GM23248 (cell line): ENCODE measurements at regions not wholly inside any gene's neighbourhood (a gene's known extent, or its start where the extent isn't known, plus 50 kb on each side); places are given as distances from the start of the nearest gene placed in this dataset.

Experiments
- DNase-seq: peaks from one replicate; pipeline ENCODE4 v3.0.0-alpha.2; 2015
- H2AFZ ChIP-seq: fragments of 200-600 bp; sonication (generic); 2 replicates; pipeline ENCODE4 v1.6.1; 2016; ENCODE audit warnings: antibody characterized with exemption
- H3F3A ChIP-seq: fragments of 200-600 bp; sonication (generic); 2 replicates; pipeline ENCODE4 v1.6.1; 2016; ENCODE audit warnings: mild to moderate bottlenecking, antibody characterized with exemption, mixed run types; ENCODE audit not compliant: insufficient read depth
- H3K27ac ChIP-seq: fragments of 200-600 bp; sonication (generic); 2 replicates; pipeline ENCODE4 v1.5.1; 2016; ENCODE audit warnings: mild to moderate bottlenecking
- H3K27me3 ChIP-seq: fragments of 200-600 bp; sonication (generic); replicated peaks from 2 replicates; pipeline ENCODE4 v1.6.1; 2016; ENCODE audit warnings: mild to moderate bottlenecking; ENCODE audit not compliant: insufficient read depth
- H3K36me3 ChIP-seq: fragments of 200-600 bp; sonication (generic); 2 replicates; pipeline ENCODE4 v1.6.1; 2016; ENCODE audit warnings: low read depth, mild to moderate bottlenecking
- H3K4me1 ChIP-seq: fragments of 200-600 bp; sonication (generic); 2 replicates; pipeline ENCODE4 v1.6.1; 2016; ENCODE audit warnings: mild to moderate bottlenecking; ENCODE audit not compliant: insufficient read depth
- H3K4me2 ChIP-seq: fragments of 200-600 bp; sonication (generic); one replicate; pipeline ENCODE4 v1.6.1; 2016; ENCODE audit warnings: mild to moderate bottlenecking; ENCODE audit not compliant: unreplicated experiment
- H3K4me3 ChIP-seq: fragments of 200-600 bp; sonication (generic); 2 replicates; pipeline ENCODE4 v1.5.1; 2016; ENCODE audit warnings: mild to moderate bottlenecking
- H3K79me2 ChIP-seq: fragments of 200-600 bp; sonication (generic); 2 replicates; pipeline ENCODE4 v1.6.1; 2016; ENCODE audit warnings: mild to moderate bottlenecking; ENCODE audit not compliant: insufficient read depth
- H3K9ac ChIP-seq: fragments of 200-600 bp; sonication (generic); 2 replicates; pipeline ENCODE4 v1.6.1; 2016; ENCODE audit warnings: mild to moderate bottlenecking
- H3K9me2 ChIP-seq: fragments of 200-600 bp; sonication (generic); 2 replicates; pipeline ENCODE4 v1.6.1; 2016; ENCODE audit warnings: mixed run types, mild to moderate bottlenecking, moderate library complexity; ENCODE audit not compliant: insufficient read depth
- H3K9me3 ChIP-seq: fragments of 200-600 bp; sonication (generic); one replicate; pipeline ENCODE4 v1.6.1; 2017; ENCODE audit warnings: low read depth
- H4K20me1 ChIP-seq: fragments of 200-600 bp; sonication (generic); 2 replicates; pipeline ENCODE4 v1.6.0; 2016; ENCODE audit not compliant: insufficient read depth
- EZH2 ChIP-seq: fragments of 200-600 bp; sonication (generic); IDR thresholded peaks from 2 replicates; pipeline ENCODE4 v1.6.1; 2018; ENCODE audit warnings: antibody characterized with exemption, mild to moderate bottlenecking; ENCODE audit not compliant: insufficient read depth, poor library complexity, severe bottlenecking
- EZH2phosphoT487 ChIP-seq: fragments of 200-600 bp; sonication (generic); IDR thresholded peaks from 2 replicates; pipeline ENCODE4 v1.6.1; 2018; ENCODE audit warnings: antibody characterized with exemption, moderate library complexity, mild to moderate bottlenecking, low read depth; ENCODE audit not compliant: insufficient read depth
- WGBS, 2 experiments: methylation state at CpG; one replicate each; pipeline ENCODE4 v1.1.6; 2015 to 2017; ENCODE audit warnings: low lambda C conversion rate in 2 of 2, low coverage in 1 of 2; ENCODE audit errors: missing lambda C conversion rate in 2 of 2; 5-methylcytosine and 5-hydroxymethylcytosine counted together
- in situ Hi-C: fragments of 300-500 bp; cut with MboI; formaldehyde crosslinking; loops from 2 replicates; pipeline ENCODE4 v1.15.0; 2020

DNA sequence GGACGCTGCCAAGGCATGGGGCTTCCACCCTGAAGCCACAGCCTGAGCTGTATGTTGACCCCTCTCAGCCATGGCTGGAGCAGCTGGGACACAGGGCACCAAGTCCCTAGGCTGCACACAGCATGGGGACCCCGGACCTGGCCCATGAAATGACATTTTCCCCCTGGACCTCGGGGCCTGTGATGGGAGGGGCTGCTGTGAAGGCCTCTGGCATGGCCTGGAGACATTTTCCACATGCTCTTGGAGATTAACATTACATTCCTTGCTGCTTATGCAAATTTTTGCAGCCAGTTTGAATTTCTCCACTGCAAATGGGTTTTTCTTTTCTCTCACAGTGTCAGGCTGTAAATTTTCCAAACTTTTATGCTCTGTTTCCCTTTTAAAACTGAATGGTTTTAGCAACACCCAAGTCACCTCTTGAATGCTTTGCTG, 463.6 kb downstream of the ZWINT start:
- no peak for DNase-seq
- Histone ChIP-seq H3K4me3 (no peak overlapping the region), H3K4me2 (no peak overlapping the region), H3K27ac (no peak overlapping the region), H3K4me1 (no peaks in the 10 kb centered on the region), H3K36me3 (no peaks in the 10 kb centered on the region), H3K9me3 (no peaks in the 10 kb centered on the region), H3K27me3 (no peaks in the 10 kb centered on the region), H3K79me2 (no peaks in the 10 kb centered on the region), H3K9me2 (no peaks in the 10 kb centered on the region), H2AFZ (no peak overlapping the region), H4K20me1 (no peaks in the 10 kb centered on the region), H3F3A (no peaks in the 10 kb centered on the region), H3K9ac (no peak overlapping the region)
- TF ChIP-seq EZH2 (no peak), EZH2phosphoT487 (no peak)
- 7 to 17% methylated on average over 3 of the region's 3 CpGs for WGBS, 2 experiments
- in situ Hi-C loops: no loop called here

DNA sequence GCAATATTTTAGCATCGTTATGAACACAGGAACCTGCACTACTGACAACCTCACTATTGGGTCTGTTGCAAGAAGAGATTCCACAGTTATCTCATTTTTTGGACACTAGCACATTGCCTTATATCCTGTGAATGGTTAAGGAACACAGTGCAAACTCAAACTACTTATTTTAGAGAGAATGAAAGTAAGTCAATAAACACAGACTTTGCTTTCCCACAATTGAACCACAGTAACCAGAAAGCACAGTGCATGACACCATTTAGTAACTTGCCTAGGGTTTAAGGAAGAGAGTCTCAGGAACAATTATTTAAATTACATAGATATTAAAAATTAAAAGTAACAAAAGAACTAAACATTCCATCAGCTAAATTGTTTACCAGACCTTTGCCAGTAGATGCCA, 468.8 kb downstream of the ZWINT start:
- Histone ChIP-seq H3K27me3 (no peaks in the 10 kb centered on the region), H3K4me3 (no peak overlapping the region), H3K9ac (no peak overlapping the region), H3K9me3 (no peaks in the 10 kb centered on the region), H3K79me2 (no peaks in the 10 kb centered on the region), H4K20me1 (no peaks in the 10 kb centered on the region), H2AFZ (no peak overlapping the region), H3K36me3 (no peaks in the 10 kb centered on the region), H3K27ac (no peak overlapping the region), H3F3A (no peaks in the 10 kb centered on the region), H3K4me1 (no peaks in the 10 kb centered on the region), H3K4me2 (no peak overlapping the region), H3K9me2 (no peaks in the 10 kb centered on the region)
- 4 to 9% methylated on average over 1 of the region's 1 CpG for WGBS, 2 experiments
- TF ChIP-seq EZH2 (no peak), EZH2phosphoT487 (no peak)
- in situ Hi-C loops: no loop called here
- no peak for DNase-seq

DNA sequence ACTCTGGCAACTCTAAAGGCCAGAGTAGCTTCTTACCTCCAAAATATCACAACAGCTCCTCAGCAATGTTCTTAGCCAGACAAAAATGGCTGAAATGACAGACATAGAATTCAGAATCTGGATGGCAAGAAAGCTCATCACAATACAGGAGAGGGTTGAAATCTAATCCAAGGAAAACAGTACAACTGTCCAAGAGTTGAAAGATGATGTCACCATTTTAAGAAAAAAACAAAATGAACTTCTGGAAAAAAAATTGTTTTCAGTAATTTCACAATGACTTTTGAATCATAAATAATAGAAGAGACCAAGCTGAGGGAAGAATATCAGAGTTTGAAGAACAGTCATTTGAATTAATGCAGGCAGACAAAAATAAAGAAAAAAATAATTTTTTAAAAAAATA, 479.5 kb downstream of the ZWINT start:
- Histone ChIP-seq H3K4me1 (no peaks in the 10 kb centered on the region), H3K79me2 (no peaks in the 10 kb centered on the region), H3K4me3 (no peak overlapping the region), H3K9me3 (no peaks in the 10 kb centered on the region), H3K4me2 (no peak overlapping the region), H3K9me2 (no peaks in the 10 kb centered on the region), H3F3A (no peaks in the 10 kb centered on the region), H2AFZ (no peak overlapping the region), H3K36me3 (no peaks in the 10 kb centered on the region), H3K27me3 (no peaks in the 10 kb centered on the region), H3K9ac (no peak overlapping the region), H4K20me1 (no peaks in the 10 kb centered on the region), H3K27ac (no peak overlapping the region)
- no peak for DNase-seq
- TF ChIP-seq EZH2phosphoT487: no peak
- no peak for TF ChIP-seq EZH2
- in situ Hi-C loops: no loop called here

DNA sequence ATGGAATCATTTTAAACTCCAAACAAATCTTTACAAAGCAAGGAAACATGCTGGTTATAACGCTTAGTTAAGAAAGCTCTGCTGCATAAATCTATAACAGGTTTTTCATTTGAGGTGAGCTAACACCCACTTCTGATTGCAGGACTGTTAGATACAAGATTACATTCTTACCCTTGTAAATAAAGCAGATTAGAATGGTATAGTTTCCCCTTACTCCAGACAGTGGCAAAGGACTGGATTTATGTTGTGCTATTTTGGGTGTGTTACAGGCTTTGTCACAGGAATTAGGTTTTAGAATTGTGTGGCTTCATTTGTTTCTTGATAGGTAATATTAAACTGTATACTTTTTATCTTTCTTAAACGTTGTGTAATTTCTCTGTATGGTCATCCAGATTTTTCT, 487.6 kb downstream of the ZWINT start:
- in situ Hi-C loops: no loop called here

DNA sequence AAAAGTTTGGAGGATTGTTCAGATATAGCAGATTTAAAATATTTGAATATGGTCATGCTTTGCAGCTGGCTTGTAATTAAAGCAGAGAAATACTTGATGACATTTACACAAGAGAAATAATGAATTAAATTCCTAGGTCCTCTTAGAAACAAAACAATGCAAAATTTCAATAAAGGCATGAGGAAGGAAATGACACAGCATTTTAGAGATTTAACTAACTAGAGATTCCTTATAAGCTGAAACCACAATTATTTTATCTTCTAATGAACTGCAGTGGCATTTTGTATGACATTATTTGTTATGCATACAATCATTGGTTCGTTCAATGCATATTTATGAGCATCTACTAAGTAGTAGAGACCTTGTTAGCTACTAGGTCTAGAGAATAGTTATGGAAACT, 490.9 kb downstream of the ZWINT start:
- in situ Hi-C loops: no loop called here
- Histone ChIP-seq H3K9ac (no peak overlapping the region), H3K27ac (no peak overlapping the region), H3K4me3 (no peak overlapping the region), H3K36me3 (no peaks in the 10 kb centered on the region), H3K4me1 (no peaks in the 10 kb centered on the region), H2AFZ (no peak overlapping the region), H3K27me3 (no peaks in the 10 kb centered on the region), H4K20me1 (no peaks in the 10 kb centered on the region), H3K79me2 (no peaks in the 10 kb centered on the region), H3F3A (no peaks in the 10 kb centered on the region), H3K9me2 (no peaks in the 10 kb centered on the region), H3K4me2 (no peak overlapping the region), H3K9me3 (no peaks in the 10 kb centered on the region)
- DNase-seq: no peak
- WGBS, 2 experiments: 0 to 6% methylated on average over 1 of the region's 1 CpG
- TF ChIP-seq EZH2phosphoT487 (no peak), EZH2 (no peak)

More for the DNA sequence above, 487.6 kb downstream of the ZWINT start:
- no peak overlapping the region for H3K9ac ChIP-seq
- H3K4me2 ChIP-seq: no peak overlapping the region
- 15 to 17% methylated on average over 2 of the region's 2 CpGs for WGBS, 2 experiments
- H3K27ac ChIP-seq: no peak overlapping the region
- no peaks in the 10 kb centered on the region for H3K9me3 ChIP-seq
- no peaks in the 10 kb centered on the region for H3K27me3 ChIP-seq
- H3K79me2 ChIP-seq: no peaks in the 10 kb centered on the region
- no peaks in the 10 kb centered on the region for H3F3A ChIP-seq
- no peaks in the 10 kb centered on the region for H3K9me2 ChIP-seq
- H4K20me1 ChIP-seq: no peaks in the 10 kb centered on the region
- H3K36me3 ChIP-seq: no peaks in the 10 kb centered on the region
- H3K4me3 ChIP-seq: no peak overlapping the region
- H2AFZ ChIP-seq: no peak overlapping the region
- TF ChIP-seq EZH2phosphoT487 (no peak), EZH2 (no peak)
- H3K4me1 ChIP-seq: no peaks in the 10 kb centered on the region
- DNase-seq: no peak
